ENCODE measurements at regions not wholly inside any gene's neighbourhood (a gene's known extent, or its start where the extent isn't known, plus 50 kb on each side); places are given as distances from the start of the nearest gene placed in this dataset.
"Not testable (repeated sequence)": the region's sequence is repeated elsewhere in the genome, so short reads cannot be mapped to it uniquely, and the experiment has no call there.

GRCh38 chr18:78827141-78827540 is 152.5 kb upstream of the SALL3 start:
- TF ChIP-seq CTCF (IDR thresholded peaks at IDR 0.05) (no peak), POLR2A (IDR thresholded peaks at IDR 0.05) (no peak), POLR2AphosphoS5 (IDR thresholded peaks at IDR 0.05) (no peak), EP300 (IDR thresholded peaks at IDR 0.05) (no peak)
- H3K4me3 ChIP-seq, result no peak overlapping the region
- no peaks in the 10 kb centered on the region for H3K4me1 ChIP-seq
- H3K9me3 ChIP-seq, result no peaks in the 10 kb centered on the region
- intact Hi-C loops (cut with DNase I), result no loop called here
- H3K36me3 ChIP-seq, result no peaks in the 10 kb centered on the region
- DNase-seq, result no peak
- H3K27ac ChIP-seq, result no peak overlapping the region
- 92 to 93% methylated on average over 10 of the region's 10 CpGs for WGBS, 2 donors
- peaks cover 0 to 26% (median 0%) of the 10 kb centered on the region in 3 donors for H3K27me3 ChIP-seq

GRCh38 chr18:78828131-78828530 is 151.5 kb upstream of the SALL3 start:
- Histone ChIP-seq H3K27ac (no peak overlapping the region), H3K27me3 (peaks cover 0 to 17% (median 0%) of the 10 kb centered on the region in 3 donors), H3K4me3 (no peak overlapping the region), H3K4me1 (no peaks in the 10 kb centered on the region), H3K36me3 (no peaks in the 10 kb centered on the region), H3K9me3 (no peaks in the 10 kb centered on the region)
- intact Hi-C loops (cut with DNase I), result no loop called here
- no peak for DNase-seq
- TF ChIP-seq EP300 (IDR thresholded peaks at IDR 0.05) (no peak), POLR2AphosphoS5 (IDR thresholded peaks at IDR 0.05) (no peak), POLR2A (IDR thresholded peaks at IDR 0.05) (no peak), CTCF (IDR thresholded peaks at IDR 0.05) (no peak)
- 85 to 86% methylated on average over 3 of the region's 3 CpGs for WGBS, 2 donors

- H3K27ac ChIP-seq; DNase-seq; H3K9me3 ChIP-seq; H3K27me3 ChIP-seq; intact Hi-C loops (cut with DNase I); H3K4me3 ChIP-seq; H3K4me1 ChIP-seq; H3K36me3 ChIP-seq: not testable (repeated sequence)
- 65 to 73% methylated on average over 16 of the region's 16 CpGs for WGBS, 2 donors
These were observed 150.6 kb upstream of the SALL3 start for GRCh38 chr18:78829026-78829425.

GRCh38 chr18:78830161-78830560 is 149.5 kb upstream of the SALL3 start:
- no peaks in the 10 kb centered on the region for H3K27me3 ChIP-seq
- no peaks in the 10 kb centered on the region for H3K36me3 ChIP-seq
- no peak for DNase-seq
- TF ChIP-seq CTCF (IDR thresholded peaks at IDR 0.05) (no peak), POLR2AphosphoS5 (IDR thresholded peaks at IDR 0.05) (no peak), POLR2A (IDR thresholded peaks at IDR 0.05) (no peak), EP300 (IDR thresholded peaks at IDR 0.05) (no peak)
- WGBS, 2 donors, result 91% methylated on average over 10 of the region's 10 CpGs
- H3K4me3 ChIP-seq, result no peak overlapping the region
- H3K4me1 ChIP-seq, result no peaks in the 10 kb centered on the region
- no peak overlapping the region for H3K27ac ChIP-seq
- H3K9me3 ChIP-seq, result no peaks in the 10 kb centered on the region
- intact Hi-C loops (cut with DNase I), result no loop called here

GRCh38 chr18:78830826-78831225 is 148.8 kb upstream of the SALL3 start:
- intact Hi-C loops (cut with DNase I), result no loop called here
- no peak for DNase-seq
- no peak overlapping the region for H3K4me3 ChIP-seq
- 83 to 87% methylated on average over 11 of the region's 11 CpGs for WGBS, 2 donors
- H3K36me3 ChIP-seq, result no peaks in the 10 kb centered on the region
- no peak overlapping the region for H3K27ac ChIP-seq
- TF ChIP-seq POLR2A (IDR thresholded peaks at IDR 0.05), result no peak
- H3K4me1 ChIP-seq, result no peaks in the 10 kb centered on the region
- no peaks in the 10 kb centered on the region for H3K9me3 ChIP-seq
- no peaks in the 10 kb centered on the region for H3K27me3 ChIP-seq

GRCh38 chr18:78831603-78832002 is 148.0 kb upstream of the SALL3 start:
- H3K36me3 ChIP-seq, result no peaks in the 10 kb centered on the region

More at GRCh38 chr18:78831603-78832002, 148.0 kb upstream of the SALL3 start:
- H3K9me3 ChIP-seq, result no peaks in the 10 kb centered on the region
- WGBS, 2 donors, result 45 to 53% methylated on average over 3 of the region's 3 CpGs
- no peaks in the 10 kb centered on the region for H3K27me3 ChIP-seq
- H3K4me3 ChIP-seq, result no peak overlapping the region
- H3K4me1 ChIP-seq, result no peaks in the 10 kb centered on the region
- no peak for DNase-seq
- intact Hi-C loops (cut with DNase I), result no loop called here
- no peak for TF ChIP-seq EP300 (IDR thresholded peaks at IDR 0.05)
- TF ChIP-seq CTCF (IDR thresholded peaks at IDR 0.05), result no peak
- no peak for TF ChIP-seq POLR2AphosphoS5 (IDR thresholded peaks at IDR 0.05)
- no peak for TF ChIP-seq POLR2A (IDR thresholded peaks at IDR 0.05)
- H3K27ac ChIP-seq, result no peak overlapping the region

All from sigmoid colon (tissue), 6 donors.